GM19455 (cell line): ENCODE measurements at regions not wholly inside any gene's neighbourhood (a gene's known extent, or its start where the extent isn't known, plus 50 kb on each side); places are given as distances from the start of the nearest gene placed in this dataset.
"Not testable (repeated sequence)": the region's sequence is repeated elsewhere in the genome, so short reads cannot be mapped to it uniquely, and the experiment has no call there.

ENCODE experiments used
- ATAC-seq: cut with Tn5 transposase; IDR thresholded peaks from one replicate; pipeline ENCODE4 v1.9.1; 2021; ENCODE audit not compliant: unreplicated experiment

DNA sequence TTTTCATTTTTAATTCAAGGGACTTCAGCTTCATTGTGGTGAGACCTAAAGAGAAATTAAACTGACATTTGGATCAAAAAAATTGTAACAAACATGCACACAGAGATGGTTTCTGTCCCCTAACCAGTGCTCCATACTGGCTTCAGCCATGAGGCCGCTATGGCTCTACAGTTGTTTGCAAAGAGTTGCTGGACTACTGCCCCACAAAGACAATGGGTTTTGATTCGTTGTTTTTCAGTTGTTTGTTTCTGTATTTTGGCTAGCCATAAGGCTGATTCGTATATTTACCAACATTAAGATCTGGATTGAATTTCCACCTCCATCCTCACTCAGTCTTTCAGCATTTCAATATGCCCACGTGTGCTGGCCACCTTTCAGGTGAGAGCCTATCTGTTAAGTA lies 163.7 kb upstream of the KIF2A start:
- no peak for ATAC-seq

GRCh38 chr5:62143268-62144229 lies 162.5 kb upstream of the KIF2A start:
- no peak for ATAC-seq

GRCh38 chr5:62144401-62145022 lies 161.5 kb upstream of the KIF2A start:
- ATAC-seq: no peak

- ATAC-seq: no peak
Measured at GRCh38 chr5:62149879-62150278, 156.1 kb upstream of the KIF2A start.

GRCh38 chr5:62152394-62153087 lies 153.5 kb upstream of the KIF2A start:
- ATAC-seq: no peak

DNA sequence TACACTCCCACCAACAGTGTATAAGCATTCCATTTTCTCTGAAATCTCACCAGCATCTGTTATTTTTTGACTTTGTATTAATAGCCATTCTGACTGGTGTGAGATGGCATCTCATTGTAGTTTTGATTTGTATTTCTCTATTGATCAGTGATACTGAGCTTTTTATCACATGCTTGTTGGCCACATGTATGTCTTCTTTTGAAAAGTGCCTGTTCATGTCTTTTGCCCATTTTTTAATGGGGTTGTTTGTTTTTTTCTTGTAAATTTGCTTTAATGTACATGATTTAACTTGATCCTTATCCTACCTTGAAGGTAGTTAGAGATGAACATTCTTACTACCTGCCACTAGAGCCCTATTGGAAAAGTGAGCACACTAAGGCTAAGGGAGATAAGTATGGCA lies 151.2 kb upstream of the KIF2A start:
- ATAC-seq: no peak

- no peak for ATAC-seq
Measured at GRCh38 chr5:62155988-62156387, 150.0 kb upstream of the KIF2A start.

DNA sequence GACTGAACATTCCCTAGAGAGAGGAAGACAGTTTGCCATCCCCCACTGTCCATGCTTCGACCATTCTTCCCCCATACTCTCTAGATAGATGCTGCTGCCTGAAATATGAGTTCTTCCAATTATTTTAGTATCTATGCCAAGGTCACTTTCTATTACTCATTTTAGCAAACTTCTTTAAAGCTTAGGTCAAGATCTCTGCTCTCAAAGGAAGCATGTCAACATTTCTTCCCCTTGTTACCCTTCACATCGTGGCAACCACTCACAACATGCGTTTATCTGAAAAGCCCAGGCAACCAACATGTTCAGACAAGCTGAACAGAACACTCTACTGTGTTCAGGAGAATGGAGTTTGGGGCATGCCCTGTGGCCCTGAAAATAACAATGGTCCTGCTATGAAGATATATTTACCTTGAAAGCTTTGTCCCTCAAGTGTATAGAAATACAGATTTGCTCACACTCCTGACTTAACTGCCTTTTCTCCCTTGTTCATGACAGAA lies 138.4 kb upstream of the KIF2A start:
- no peak for ATAC-seq

DNA sequence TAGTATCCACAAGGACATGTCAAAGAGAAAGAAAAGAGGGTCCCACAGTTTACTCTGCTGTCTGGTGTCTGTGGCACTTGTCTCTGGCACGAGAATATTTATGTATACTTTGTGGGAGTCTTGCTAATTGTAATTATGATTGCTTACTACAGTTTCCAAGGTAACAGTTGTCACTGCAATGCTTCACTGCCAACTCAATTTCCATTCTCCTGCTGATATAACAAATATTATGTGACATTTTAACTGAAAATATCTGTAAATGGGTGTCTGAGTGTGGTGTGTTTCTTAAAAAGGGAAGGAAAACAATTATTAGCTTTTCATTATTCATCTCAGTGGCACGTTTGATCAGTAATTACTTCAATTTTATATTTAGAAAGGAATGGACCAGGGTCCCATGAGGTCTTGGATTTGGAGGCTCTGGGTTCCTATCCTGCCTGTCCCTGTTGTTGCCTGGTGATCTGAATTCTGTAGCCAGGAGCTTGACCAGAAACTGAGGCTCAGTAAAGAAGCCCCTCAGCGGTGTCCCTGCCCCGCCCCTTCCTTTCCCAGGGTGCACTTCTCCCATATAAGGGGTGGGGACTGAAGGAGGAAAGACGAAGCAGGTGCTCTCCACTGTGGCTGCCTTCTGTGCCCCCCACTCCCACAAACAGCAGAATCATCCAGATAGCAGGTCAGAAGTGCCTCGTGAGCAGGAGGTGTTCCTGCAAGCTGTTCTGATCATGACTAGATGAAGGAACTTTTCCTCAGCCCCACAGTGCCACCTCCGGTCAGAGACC lies 137.3 kb upstream of the KIF2A start:
- no peak for ATAC-seq

DNA sequence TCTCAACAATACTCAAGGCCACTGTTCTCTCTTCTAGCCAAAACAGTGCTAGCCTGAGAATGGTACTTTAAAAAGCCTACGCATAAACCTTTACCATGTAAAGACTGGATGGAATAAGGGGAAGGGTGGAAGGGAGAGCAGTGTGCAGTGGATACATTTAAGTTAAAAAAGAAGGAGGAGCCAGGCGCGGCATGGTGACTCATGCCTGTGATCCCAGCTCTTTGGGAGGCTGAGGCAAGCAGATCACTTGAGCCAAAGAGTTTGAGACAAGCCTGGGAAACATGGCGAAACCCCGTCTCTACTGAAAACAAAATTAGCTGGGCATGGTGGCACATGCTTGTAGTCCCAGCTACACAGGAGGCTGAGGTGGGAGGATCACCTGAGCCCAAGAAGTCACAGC lies 127.7 kb upstream of the KIF2A start:
- ATAC-seq: no peak

GRCh38 chr5:62182802-62183201 lies 123.2 kb upstream of the KIF2A start:
- ATAC-seq: no peak

- no peak for ATAC-seq
Measured at GRCh38 chr5:62183727-62184126, 122.3 kb upstream of the KIF2A start.

DNA sequence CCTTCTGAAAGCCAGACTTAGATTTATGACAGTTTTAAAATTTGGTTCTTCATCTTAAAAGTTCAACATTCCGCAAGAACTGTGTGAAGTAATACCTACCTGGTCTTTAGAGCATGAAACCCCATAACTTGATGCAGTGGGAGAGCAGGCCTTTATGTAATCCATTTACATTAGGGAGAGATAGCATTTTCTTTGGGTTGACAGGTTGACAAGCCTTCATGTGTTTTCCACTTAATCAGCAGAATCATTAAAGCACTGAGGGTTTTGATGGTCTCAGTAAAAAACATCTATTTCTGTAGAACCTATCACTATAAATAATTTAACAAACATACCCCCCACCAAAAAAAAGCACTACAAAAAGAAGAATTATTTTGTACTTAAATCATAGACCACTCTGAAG lies 121.6 kb upstream of the KIF2A start:
- ATAC-seq: no peak

DNA sequence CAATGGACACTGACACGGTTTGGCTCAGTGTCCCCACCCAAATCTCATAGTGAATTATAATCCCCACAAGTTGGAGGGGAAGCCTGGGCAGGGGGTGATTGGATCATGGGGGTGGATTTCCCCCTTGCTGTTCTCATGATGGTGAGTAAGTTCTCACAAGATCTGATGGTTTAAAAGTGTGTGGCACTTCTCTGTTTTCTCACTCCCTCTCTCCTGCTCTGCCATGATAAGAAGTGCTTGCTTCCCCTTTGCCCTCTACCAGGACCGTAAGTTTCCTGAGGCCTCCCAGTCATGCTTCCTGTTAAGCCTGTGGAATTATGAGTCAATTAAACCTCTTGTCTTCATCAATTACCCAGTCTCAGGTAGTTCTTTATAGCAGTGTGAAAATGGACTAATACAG lies 115.8 kb upstream of the KIF2A start:
- no peak for ATAC-seq

GRCh38 chr5:62190931-62191330 lies 115.1 kb upstream of the KIF2A start:
- no peak for ATAC-seq

- ATAC-seq: no peak
Measured at GRCh38 chr5:62192958-62193357, 113.0 kb upstream of the KIF2A start.

- ATAC-seq: not testable (repeated sequence)
Measured at GRCh38 chr5:62196532-62196931, 109.5 kb upstream of the KIF2A start.

DNA sequence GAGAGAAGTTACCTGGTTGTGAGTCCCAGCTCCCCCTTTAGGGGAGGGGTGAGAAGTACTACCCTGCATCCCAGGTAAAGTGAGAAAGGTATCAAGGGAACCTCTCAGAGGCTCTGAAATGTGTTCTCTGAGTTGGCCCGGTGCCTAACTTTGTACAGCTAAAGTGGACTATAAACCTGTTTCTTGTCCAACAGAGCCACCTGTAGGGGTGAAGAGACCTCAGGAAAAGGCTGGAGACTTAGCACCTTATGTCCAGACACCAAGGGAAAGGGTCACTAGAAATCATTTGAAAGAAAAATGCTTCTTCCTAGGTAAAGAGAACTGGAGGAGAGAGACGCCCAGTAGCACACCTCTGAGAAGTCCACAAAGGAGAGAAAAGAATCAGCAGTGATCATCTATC lies 108.3 kb upstream of the KIF2A start:
- ATAC-seq: no peak

DNA sequence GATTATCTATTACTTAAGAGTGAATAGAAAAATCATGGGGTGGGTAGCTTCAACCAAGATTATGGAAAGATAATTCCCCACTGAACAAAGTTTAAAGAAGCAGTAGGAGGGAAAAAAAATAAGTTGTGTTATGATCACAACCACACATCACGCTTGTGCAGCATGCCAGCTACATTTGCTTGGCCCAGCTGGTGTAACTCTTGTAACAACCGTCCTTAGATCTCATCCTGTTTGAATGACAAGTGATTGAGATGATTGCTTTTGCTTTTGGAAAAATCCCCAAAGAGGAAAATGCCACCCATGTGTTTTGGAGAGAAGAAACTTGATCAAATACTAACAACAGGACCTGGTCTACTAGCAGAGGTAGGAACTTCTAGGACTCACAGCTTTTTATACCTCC lies 107.6 kb upstream of the KIF2A start:
- ATAC-seq: no peak

GRCh38 chr5:62199792-62200716 lies 106.0 kb upstream of the KIF2A start:
- no peak for ATAC-seq
